Glutamatergic neuron (in vitro differentiated cells): ENCODE measurements at regions not wholly inside any gene's neighbourhood (a gene's known extent, or its start where the extent isn't known, plus 50 kb on each side); places are given as distances from the start of the nearest gene placed in this dataset.

Source experiments
- DNase-seq: peaks from one replicate; pipeline ENCODE4 v3.0.0; 2022
- H3K27ac Mint-ChIP-seq: one replicate; pipeline ENCODE4 v1.8.0; 2020; ENCODE audit warnings: mild to moderate bottlenecking, mixed read lengths, inconsistent platforms; ENCODE audit not compliant: unreplicated experiment
- H3K27me3 Mint-ChIP-seq: one replicate; pipeline ENCODE4 v1.8.0; 2020; ENCODE audit warnings: mild to moderate bottlenecking, moderate library complexity, mixed read lengths, inconsistent platforms; ENCODE audit not compliant: unreplicated experiment
- H3K36me3 Mint-ChIP-seq: one replicate; pipeline ENCODE4 v1.8.0; 2020; ENCODE audit warnings: mild to moderate bottlenecking, mixed read lengths, inconsistent platforms; ENCODE audit not compliant: unreplicated experiment
- H3K4me1 Mint-ChIP-seq: one replicate; pipeline ENCODE4 v1.8.0; 2020; ENCODE audit warnings: mild to moderate bottlenecking, low read depth, mixed read lengths, inconsistent platforms; ENCODE audit not compliant: unreplicated experiment
- H3K4me3 Mint-ChIP-seq: one replicate; pipeline ENCODE4 v1.8.0; 2020; ENCODE audit warnings: mild to moderate bottlenecking, mixed read lengths, inconsistent platforms; ENCODE audit not compliant: unreplicated experiment
- H3K9me3 Mint-ChIP-seq: one replicate; pipeline ENCODE4 v1.8.0; 2020; ENCODE audit warnings: mild to moderate bottlenecking, moderate library complexity, mixed read lengths, inconsistent platforms; ENCODE audit not compliant: unreplicated experiment
- TF ChIP-seq, protein P1 (sequence below): fragments of 200-600 bp; sonication (generic); IDR thresholded peaks from one replicate; pipeline ENCODE4 v1.5.0; 2021; ENCODE audit not compliant: partially characterized antibody, unreplicated experiment

GRCh38 chr7:126228356-126229061 is 1024.2 kb downstream of the GRM8 start:
- Mint-ChIP-seq H3K9me3 (peaks cover 3% of the 10 kb centered on the region), H3K4me3 (no peak overlapping the region), H3K27me3 (no peaks in the 10 kb centered on the region), H3K27ac (no peak overlapping the region), H3K4me1 (peaks cover 8% of the 10 kb centered on the region), H3K36me3 (no peaks in the 10 kb centered on the region)
- DNase-seq = no peak
- TF ChIP-seq, protein P1, sequence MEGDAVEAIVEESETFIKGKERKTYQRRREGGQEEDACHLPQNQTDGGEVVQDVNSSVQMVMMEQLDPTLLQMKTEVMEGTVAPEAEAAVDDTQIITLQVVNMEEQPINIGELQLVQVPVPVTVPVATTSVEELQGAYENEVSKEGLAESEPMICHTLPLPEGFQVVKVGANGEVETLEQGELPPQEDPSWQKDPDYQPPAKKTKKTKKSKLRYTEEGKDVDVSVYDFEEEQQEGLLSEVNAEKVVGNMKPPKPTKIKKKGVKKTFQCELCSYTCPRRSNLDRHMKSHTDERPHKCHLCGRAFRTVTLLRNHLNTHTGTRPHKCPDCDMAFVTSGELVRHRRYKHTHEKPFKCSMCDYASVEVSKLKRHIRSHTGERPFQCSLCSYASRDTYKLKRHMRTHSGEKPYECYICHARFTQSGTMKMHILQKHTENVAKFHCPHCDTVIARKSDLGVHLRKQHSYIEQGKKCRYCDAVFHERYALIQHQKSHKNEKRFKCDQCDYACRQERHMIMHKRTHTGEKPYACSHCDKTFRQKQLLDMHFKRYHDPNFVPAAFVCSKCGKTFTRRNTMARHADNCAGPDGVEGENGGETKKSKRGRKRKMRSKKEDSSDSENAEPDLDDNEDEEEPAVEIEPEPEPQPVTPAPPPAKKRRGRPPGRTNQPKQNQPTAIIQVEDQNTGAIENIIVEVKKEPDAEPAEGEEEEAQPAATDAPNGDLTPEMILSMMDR = no peak

DNA sequence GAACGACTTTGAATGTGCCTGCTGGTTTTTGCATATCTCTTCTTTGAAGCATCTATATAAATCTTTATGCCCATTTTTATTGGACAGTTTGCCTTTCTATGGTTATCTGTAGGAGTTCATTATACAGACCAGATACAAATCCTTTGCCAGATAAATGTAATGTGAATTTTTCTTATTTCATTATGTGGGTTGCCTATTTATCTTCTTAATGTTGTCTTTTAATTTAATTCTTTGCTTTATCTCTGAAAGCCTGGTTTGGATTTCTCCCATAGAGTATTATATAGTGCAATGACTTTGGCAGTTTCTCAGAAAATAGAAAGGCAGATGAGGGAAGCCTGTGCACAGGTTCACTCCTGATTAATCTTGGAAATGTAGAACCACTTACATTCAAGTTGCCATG is 1025.1 kb downstream of the GRM8 start:
- H3K9me3 Mint-ChIP-seq = no peaks in the 10 kb centered on the region
- no peak overlapping the region for H3K27ac Mint-ChIP-seq
- no peaks in the 10 kb centered on the region for H3K36me3 Mint-ChIP-seq
- no peak for DNase-seq
- peaks cover 6% of the 10 kb centered on the region for H3K4me1 Mint-ChIP-seq
- H3K4me3 Mint-ChIP-seq = no peak overlapping the region
- H3K27me3 Mint-ChIP-seq = no peaks in the 10 kb centered on the region
- TF ChIP-seq, protein P1 = no peak

GRCh38 chr7:126227055-126227454 is 1025.7 kb downstream of the GRM8 start:
- Mint-ChIP-seq H3K4me3 (no peak overlapping the region), H3K36me3 (no peaks in the 10 kb centered on the region)

DNA sequence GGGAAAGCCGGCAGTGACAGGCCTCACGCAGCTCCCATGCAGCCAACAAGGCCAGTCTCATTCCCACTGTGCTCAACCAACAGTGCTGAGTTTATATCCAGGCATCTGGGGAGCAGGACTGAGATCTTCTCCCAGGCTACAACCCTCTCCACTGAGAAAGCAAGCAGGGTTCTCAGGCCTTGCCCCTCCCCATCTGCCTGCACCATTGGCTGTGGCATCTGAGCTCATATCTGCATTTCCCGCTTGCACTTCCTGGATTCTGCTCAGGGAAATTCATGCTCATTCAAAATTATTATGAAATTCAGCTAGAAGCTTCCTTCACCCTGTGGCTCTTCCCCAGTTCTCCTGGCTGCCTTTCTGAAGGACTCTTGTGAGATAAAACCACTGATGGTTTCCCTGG is 1029.0 kb downstream of the GRM8 start:
- Mint-ChIP-seq H3K9me3 (no peaks in the 10 kb centered on the region), H3K36me3 (peaks cover 13% of the 10 kb centered on the region), H3K27ac (no peak overlapping the region), H3K4me3 (no peak overlapping the region), H3K4me1 (peaks cover 3% of the 10 kb centered on the region), H3K27me3 (no peaks in the 10 kb centered on the region)
- TF ChIP-seq, protein P1 = no peak
- no peak for DNase-seq

More at GRCh38 chr7:126227055-126227454, 1025.7 kb downstream of the GRM8 start:
- H3K9me3 Mint-ChIP-seq = no peaks in the 10 kb centered on the region
- H3K27ac Mint-ChIP-seq = no peak overlapping the region
- H3K4me1 Mint-ChIP-seq = peaks cover 6% of the 10 kb centered on the region
- TF ChIP-seq, protein P1 = no peak
- H3K27me3 Mint-ChIP-seq = no peaks in the 10 kb centered on the region
- no peak for DNase-seq

- Mint-ChIP-seq H3K9me3 (no peaks in the 10 kb centered on the region), H3K27ac (no peak overlapping the region), H3K4me3 (no peak overlapping the region), H3K27me3 (no peaks in the 10 kb centered on the region), H3K36me3 (peaks cover 13% of the 10 kb centered on the region), H3K4me1 (no peaks in the 10 kb centered on the region)
- TF ChIP-seq, protein P1 = no peak
- DNase-seq = no peak
These were observed 1030.0 kb downstream of the GRM8 start for GRCh38 chr7:126222782-126223181.
